Activated T-cell treated with anti-CD3 and anti-CD28 coated beads for 24 hours (primary cell): ENCODE measurements at regions not wholly inside any gene's neighbourhood (a gene's known extent, or its start where the extent isn't known, plus 50 kb on each side); places are given as distances from the start of the nearest gene placed in this dataset.
"Not testable (repeated sequence)": the region's sequence is repeated elsewhere in the genome, so short reads cannot be mapped to it uniquely, and the experiment has no call there.

Source experiments
- DNase-seq: peaks from one replicate; pipeline ENCODE4 v3.0.0-alpha.2; 2020; ENCODE audit warnings: low read depth

- no peak for DNase-seq
Observed at GRCh38 chr2:234723400-234723799, 226.5 kb upstream of the ARL4C start.

GRCh38 chr2:234722176-234722575 lies 225.3 kb upstream of the ARL4C start:
- no peak for DNase-seq

GRCh38 chr2:234719116-234719716 lies 222.3 kb upstream of the ARL4C start:
- DNase-seq, result no peak

- no peak for DNase-seq
Observed at GRCh38 chr2:234716271-234716670, 219.4 kb upstream of the ARL4C start.

GRCh38 chr2:234715671-234716250 lies 218.9 kb upstream of the ARL4C start:
- no peak for DNase-seq

DNA sequence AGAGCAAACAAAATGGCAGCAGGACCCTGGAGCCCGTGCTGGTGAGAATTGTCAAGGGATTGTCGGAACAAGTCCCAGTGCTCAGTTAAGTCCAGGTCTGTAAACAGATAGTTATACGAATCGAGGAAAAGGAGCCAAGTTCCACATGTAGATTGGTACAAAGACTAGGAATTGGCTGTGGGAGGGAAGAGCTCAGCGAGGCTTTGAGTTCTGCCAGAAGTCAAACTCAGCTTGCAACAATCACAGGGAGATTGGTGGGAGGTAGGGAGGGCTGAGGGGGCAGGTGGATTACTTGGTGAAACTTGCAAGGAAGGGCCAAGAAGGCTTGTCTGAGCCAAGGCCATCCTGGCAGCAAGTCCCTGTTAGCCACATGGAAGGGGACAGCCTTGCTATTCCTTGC lies 217.8 kb upstream of the ARL4C start:
- no peak for DNase-seq

GRCh38 chr2:234712421-234712935 lies 215.6 kb upstream of the ARL4C start:
- no peak for DNase-seq

GRCh38 chr2:234711308-234711707 lies 214.4 kb upstream of the ARL4C start:
- no peak for DNase-seq

- no peak for DNase-seq
Observed at GRCh38 chr2:234710587-234710986, 213.7 kb upstream of the ARL4C start.

DNA sequence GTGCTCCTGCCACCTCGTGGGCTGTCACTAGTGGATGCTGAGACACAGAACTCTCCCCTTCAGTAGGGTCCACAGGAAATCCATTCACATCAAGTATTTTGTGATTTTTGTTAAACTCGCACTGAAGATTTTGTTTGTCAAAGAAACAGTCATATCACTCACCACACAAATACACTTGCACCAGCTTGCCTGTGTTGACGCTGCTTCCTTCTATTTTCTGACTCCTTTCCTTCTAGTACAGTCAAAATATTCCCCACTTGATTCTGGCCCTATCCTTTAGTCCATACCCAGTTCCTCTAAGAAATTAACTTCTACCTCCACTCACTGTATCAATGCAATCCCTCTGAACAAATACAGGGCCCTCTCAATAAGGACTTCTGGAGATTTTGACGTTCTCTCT lies 213.2 kb upstream of the ARL4C start:
- DNase-seq, result no peak

GRCh38 chr2:234708717-234709116 lies 211.8 kb upstream of the ARL4C start:
- no peak for DNase-seq

GRCh38 chr2:234708091-234708683 lies 211.3 kb upstream of the ARL4C start:
- no peak for DNase-seq

GRCh38 chr2:234706086-234706485 lies 209.2 kb upstream of the ARL4C start:
- no peak for DNase-seq

DNA sequence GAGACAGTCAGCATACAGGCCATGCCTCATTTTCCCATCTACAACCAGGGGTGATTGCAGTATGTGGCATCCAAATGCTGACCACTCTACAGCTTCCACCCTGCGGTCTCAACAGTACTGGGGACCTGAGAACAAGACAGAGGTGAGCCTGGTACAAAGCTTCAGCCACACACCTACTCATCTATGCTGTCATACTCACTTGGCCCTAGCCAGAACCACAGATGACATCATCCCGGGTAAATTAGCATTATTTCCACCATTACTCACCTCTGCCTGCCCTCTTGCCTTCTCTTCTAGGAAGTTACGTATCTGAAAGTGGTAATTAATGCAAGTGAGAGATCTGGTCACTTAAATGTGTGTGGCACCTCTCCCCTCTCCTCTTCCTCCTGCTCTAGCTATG lies 208.2 kb upstream of the ARL4C start:
- DNase-seq, result no peak

- no peak for DNase-seq
Observed at GRCh38 chr2:234703258-234703657, 206.4 kb upstream of the ARL4C start.

- DNase-seq, result no peak
Observed at GRCh38 chr2:234702731-234703225, 205.9 kb upstream of the ARL4C start.

DNA sequence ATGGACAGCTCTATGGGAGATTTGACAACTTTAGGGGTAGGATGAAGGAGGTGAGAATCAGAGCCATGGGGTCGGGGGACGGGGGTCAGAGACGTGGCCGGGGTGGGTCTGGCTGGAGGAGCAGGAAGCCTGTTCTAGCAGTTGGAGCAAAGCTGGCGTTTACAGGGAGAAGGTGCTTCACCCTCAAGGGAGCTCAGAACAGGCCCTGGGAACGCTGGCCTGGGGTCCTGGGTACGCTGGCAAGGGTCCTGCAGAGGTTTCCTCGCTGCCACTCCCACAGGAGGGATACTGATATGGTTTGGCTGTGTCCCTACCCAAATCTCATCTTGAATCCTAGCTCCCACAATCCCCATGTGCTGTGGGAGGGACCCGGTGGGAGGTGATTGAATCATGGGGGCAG lies 205.0 kb upstream of the ARL4C start:
- no peak for DNase-seq

DNA sequence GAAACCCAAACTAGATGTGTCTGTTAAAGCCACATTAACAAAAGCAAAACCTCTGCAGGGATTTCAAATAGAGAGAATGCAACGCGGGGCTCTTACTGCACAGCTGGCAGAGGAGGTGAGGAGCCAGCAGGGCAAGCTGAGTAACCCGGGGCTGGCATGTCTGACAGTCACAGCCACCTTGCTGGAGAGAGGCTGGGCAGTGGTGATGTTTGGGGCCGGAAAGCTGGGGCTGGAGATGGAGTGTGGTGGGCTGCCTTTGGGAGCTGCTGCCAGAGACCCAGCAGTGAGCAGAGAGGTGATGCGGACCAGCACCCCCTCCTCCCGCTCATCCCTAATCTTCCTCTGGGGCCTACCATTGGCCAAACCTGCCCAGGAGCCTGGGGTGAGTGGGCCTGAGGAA lies 204.5 kb upstream of the ARL4C start:
- DNase-seq, result no peak

DNA sequence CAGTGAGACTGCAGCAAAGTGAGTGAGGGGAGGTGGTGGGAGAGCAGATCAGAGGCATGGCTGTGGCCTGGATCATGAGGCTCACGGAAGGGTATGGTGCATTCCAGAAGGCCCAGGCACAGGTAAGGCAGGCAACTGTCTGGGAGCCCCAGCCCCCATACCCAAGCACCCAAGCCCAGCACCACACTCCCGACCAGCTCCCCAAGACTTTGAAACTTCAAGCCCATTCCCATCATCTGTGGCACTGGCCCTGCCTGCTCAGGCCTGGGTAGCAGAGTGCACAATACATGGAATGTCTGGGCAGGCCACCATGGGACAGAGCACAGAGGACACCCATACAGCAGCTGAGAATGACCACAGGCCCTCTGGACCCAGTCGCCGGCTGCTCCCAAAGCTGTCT lies 202.6 kb upstream of the ARL4C start:
- no peak for DNase-seq

DNA sequence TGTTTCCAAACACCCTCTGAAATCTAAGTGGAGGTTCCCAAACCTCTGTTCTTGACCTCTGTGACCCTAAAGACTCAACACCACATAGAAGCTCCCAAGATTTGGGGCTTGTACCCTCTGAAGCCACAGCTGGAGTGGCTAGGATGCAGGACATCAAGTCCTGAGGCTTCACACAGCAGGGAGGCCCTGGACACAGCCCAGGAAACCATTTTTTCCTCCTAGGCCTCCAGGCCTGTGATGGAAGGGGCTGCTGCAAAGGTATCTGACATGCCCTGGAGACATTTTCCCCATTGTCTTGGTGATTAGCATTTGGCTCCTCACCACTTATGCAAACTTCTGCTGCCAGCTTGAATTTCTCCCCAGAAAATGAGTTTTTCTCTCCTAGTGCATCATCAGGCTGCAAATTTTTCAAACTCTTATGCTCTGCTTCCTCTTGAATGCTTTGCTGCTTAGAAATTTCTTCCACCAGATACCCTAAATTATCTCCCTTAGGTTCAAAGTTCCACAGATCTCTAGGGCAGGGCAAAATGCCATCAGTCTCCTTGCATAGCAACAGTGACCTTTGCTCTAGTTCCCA lies 200.5 kb upstream of the ARL4C start:
- DNase-seq, result not testable (repeated sequence)

DNA sequence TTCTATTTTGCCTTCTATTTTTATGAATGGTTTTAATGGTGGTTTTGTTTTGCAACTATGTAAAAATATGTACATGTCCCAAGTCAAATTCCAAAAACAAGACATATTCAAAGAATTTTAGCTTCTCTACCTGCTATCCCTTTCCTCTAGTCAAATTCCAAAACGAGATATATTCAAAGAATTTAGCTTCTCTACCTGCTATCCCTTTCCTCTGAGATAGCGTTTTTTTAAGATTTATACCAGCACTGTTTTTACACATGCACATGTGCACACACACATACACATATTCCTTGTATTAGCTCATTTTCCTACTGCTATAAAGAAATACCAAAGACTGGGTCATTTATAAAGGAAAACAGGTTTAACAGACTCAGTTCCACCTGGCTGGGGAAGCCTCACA lies 199.1 kb upstream of the ARL4C start:
- DNase-seq, result no peak

DNA sequence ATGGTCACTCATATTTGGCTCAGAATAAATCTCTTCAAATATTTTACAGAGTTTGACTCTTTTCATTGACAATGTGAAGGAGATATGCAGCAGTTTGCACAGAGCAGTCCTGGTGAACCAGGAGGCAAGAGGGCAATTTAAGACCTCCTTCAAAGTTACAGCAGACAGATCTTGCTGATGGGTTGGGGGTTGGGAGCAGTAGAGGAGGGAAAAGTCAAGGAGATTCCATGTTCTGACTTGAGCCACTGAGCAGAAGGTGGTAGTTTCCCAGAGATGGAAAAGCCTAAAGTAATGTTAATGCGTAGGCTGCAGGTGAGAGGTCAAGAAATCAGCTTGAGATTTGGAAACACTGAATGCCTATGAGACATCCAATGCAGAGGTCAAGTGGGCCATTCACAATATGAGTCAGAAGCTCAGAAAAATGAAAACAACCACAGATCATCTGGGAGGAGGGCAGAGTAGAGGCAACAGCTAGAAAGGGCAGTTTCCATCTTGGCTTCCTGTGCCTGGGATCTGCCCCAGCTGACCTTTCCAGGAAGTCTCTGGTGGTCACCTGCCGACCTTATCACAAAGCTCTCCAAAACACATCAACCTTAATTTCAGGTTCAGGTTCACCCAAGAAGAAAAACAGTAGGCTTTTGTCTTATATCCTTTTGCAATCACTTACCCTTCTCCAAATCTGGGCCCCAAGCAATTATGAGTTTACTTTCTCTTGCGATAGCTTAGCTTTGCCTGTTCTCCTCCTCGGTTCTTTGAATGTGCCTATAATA lies 197.5 kb upstream of the ARL4C start:
- DNase-seq, result no peak
